Forelimb muscle (tissue), 1 donor: ENCODE measurements at regions not wholly inside any gene's neighbourhood (a gene's known extent, or its start where the extent isn't known, plus 50 kb on each side); places are given as distances from the start of the nearest gene placed in this dataset.
"Not testable (repeated sequence)": the region's sequence is repeated elsewhere in the genome, so short reads cannot be mapped to it uniquely, and the experiment has no call there.

Experiments used
- DNase-seq: peaks from one replicate; pipeline ENCODE4 v3.0.0-alpha.2; 2013; ENCODE audit warnings: low read depth

DNA sequence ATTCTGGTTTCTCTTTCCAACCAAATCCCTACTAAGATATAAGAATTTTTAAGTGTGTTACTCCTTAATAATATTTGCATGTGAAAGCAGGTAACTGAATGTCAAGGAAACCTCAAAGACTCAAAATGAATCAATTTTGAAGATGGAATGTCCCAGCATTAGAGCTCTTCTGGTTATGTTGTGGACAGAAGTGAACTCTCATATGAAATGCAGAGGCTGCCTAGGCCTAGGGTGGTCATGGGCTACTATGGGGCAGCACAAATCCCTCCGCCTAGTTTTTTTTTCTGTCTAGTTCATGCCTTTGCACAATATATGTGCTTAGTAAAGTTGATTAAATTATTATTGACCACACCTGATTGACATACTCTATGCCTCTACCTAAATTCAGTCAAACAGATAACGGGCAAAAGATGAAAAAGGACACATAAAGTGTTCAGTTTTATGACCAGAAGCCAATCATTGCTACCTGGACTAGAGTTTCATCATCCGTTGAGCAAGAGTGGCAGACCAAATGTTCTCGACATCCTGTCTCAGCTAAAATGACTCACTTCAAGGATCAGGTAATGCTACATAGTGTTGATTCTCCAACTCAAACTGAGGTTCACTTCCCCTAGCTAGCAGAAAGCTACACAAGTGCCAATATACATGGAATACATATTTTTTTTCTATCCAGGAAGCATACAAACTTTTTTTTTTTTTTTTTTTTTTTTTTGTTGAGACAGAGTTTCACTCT lies 1211.4 kb downstream of the VRK1 start:
- no peak for DNase-seq

DNA sequence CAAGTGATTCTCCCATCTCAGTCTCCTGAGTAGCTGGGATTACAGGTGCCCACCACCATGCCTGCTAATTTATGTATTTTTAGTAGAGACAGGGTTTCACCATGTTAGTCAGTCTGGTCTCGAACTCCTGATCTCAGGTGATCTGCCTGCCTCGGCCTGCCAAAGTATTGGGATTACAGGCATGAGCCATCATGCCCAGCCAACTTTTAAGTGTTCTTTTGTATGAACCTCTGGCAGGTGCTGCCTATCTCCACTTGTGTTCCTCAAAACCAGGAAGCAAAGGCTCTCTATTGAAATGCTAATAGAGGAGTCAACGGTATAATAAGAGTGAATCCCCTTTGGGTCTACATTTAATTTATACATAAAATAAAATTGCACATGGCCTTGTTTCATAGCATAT lies 1212.0 kb downstream of the VRK1 start:
- not testable (repeated sequence) for DNase-seq

DNA sequence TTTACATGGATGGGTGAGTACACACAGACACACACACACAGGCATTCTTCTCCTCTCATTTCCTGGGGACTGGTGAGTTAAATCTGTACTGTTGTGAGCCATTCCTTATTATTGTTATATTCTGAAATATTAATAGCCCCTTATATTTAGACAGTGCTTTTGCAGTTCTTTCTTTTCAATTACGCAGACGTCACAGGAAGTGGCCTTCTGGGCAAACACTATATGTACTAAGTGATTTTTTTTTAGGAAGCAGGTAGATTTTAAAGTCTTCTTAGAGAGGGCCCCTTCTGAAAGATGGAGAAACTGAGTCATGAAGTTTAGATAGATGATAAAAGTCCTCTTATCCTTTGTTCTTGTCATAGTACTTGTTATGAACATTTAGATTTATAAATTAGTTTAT lies 1213.6 kb downstream of the VRK1 start:
- no peak for DNase-seq

DNA sequence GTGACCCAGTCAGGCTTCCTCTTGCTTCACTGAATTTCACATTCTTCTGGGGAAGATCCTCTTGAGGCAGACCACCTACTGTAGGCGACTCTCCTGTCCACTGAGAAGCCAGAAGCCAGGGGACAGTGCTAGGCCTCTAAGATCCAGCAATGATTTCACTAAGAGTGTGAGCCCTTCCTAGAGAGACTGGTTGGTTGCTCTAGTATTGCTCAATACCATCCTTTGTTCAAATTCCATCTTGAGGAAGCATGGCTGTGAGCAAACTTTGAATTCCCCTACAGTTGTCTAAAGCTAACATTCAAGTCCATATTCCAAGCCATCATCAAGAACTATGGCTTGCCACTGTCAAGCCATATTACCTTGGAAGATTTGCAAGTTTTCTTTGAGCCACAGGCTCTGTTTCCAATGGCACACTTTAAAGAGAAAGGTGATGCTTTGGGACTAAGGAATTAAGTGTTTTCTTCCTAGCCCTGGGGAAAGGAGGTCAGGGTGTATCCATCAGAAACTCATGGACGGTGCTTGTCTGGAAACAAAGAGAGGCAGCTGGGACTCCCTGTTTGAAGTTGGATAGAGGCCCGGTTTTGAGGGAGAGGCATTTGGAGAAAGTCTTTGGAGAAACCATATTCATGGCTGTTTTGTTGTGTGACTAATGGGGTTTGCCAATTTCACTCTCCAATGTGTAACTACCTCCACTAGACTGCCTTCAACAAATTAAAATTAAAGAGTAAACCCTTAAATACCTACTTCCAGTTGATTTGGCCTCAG lies 1217.9 kb downstream of the VRK1 start:
- DNase-seq = no peak

DNA sequence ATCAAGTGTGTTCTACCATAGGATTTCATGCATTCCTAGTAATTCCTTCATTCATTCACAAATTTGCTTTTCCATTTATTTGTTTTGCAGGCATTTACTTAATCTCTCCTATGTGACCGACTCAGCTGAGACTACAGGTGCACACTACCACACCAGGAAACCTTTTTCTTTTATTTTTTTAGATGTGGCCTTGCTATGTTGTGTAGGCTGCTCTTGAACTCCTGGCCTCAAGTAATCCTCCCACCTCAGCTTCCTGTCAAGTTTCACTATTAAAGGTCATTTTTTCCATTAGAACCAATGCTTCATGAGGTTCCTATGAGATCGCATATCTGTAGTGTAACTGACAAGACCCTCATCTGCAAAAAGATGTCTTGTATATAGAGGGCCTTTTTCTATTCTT lies 1218.7 kb downstream of the VRK1 start:
- no peak for DNase-seq

DNA sequence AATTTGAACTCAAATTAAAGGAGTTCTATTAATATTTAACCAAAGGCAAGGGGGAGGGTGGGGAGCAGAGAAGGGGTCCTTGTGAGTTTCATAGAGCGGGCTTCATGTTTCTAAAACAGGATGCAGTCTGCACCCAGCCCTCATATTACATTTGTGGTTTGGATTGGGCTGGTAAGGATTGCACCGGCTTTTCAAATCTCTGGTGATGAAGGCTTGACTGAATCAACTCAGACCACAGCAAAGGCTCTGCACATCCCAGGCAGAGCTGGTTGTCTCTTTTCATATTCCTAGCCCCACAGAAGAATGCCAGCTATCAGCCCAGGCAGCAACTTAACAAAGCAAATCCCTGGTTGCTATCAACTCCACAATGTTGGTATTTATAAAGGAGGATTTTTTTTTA lies 1221.4 kb downstream of the VRK1 start:
- DNase-seq = no peak

DNA sequence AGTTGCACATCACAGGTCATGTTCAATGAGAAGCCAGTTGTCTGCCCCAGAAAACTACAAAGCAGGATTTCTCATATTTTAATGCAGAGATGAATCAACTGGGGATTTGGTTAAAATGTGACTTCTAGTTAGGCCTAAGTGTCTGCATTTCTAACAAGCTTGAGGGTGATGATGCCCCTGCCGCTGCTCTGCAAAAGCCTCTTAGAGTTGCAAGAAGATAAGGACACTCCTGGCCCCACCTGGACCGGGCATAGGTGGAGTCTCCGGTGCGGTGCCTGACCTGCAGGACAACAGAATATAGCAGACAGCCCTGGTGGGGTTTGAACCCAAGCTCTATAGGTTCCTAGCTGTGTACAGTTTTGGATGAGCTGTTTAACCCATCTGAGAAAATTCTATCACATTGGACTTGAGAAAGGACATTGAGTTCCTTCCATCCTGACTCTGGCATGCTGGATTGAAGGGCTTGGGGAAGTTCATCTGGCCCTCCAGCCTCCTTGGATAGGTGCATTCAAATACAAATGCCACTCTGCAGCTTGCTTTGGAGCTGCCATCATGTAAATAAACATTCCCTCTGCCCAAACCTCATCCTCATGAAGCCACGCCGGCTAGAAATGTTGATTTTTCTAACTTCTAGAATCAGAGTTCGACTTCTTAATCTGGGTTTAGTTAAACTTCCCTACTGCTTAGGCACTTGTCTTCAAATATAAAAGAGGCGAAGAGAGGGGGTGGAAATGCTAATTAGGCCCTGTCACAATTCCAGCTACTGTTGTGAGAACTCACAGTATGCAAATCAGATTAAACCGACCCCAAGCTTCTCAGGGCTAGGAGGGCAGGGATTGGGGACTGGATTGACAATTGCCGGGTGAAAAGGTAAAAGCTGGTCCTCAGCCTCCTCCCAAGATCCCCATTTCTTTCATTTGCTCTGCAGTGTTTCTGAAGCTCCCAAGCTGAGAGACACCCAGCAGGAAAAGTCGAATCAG lies 1225.6 kb downstream of the VRK1 start:
- DNase-seq = no peak

DNA sequence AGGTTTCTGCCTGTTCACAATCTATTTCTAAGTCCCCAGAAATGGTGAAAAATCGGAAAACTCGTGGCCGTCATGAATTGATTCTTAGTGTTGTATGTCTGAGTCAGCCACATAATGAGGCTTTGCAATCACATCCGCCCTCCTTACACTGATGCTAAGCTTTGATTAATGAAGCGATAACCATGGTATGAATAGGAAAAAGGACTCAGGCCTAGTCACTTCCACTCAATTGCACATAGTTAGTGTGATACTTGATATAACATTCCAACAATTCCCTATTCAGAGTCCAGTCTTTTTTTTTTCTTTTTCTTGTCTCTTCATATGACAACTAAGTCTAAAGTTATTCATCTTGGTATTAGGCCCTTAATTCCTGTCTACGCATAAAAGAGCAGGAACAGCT lies 1231.0 kb downstream of the VRK1 start:
- no peak for DNase-seq

DNA sequence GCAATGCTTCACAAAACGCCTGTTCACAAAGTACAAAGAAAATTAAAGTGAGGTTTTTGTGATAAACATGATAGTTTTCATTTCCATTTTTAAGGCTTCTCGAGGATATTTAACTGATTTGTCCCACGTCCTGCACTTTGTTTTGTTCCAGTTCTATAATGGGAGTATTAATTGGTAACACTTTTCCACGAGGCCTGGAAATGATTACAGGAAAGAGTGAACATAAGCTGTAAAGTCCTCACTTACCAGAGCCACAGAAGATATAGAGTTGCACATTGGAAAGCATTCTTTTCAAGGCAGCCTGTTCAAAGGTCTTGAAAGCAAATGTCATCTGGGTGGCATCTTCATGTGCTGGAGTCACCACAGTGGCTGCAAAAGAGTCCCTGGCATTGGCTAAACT lies 1236.6 kb downstream of the BCL11B start:
- no peak for DNase-seq

DNA sequence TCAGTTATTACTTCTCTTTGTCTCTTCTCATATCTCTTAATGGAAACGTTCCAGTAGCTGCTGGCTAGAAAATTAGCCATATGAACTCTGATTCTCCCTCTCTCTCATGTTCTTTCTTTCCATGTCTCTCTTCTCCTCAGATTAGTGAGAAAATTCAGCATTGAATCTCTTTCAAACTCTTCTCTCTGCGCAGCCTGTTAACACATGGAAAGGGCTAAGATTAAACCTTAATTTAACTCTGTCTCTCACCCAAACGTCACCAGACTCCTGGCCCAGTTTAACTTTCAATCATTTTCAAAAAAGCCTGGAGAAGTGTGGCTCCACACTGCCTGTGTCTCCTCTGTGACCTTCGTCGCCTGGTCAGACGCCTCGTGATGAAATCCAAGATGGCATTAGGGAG lies 1234.2 kb downstream of the BCL11B start:
- DNase-seq = no peak

DNA sequence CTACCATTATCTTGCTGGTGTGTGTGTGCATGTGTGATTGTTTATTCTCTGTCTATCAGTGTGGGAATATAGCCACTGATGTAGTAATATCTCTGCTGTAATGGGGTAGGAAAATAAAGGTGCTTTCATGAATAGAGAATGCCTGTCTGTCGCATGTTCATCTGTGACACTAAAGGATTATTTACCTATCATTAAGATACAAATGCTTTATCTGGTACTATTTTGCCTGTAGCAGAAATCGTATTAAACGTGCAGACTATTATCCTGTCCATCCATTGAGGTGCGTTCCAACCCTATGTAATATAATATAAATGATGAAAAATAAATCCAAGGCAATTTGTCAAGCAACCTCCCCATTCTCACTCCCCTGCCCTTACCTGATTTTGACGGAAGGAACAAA lies 1215.1 kb downstream of the BCL11B start:
- DNase-seq = no peak

DNA sequence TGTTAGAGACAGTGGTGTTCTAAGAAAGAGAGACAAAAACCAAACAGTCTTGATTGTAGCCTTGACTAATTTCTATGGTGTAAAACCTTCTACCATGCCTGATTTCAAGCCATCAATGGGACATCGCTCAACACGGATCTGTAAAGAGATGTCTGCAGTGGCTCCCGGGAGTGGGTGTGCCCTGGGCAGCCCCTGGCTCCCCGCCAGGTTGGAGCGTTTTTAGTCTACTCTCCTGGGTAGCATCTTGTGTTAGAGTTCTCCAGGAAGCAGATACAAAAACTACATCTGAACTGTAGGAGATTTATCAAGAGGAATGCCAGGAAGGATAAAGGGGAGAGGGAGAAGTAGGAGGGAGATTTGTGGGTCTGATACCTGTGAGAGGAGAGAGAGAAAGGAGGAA lies 1212.9 kb downstream of the BCL11B start:
- no peak for DNase-seq

DNA sequence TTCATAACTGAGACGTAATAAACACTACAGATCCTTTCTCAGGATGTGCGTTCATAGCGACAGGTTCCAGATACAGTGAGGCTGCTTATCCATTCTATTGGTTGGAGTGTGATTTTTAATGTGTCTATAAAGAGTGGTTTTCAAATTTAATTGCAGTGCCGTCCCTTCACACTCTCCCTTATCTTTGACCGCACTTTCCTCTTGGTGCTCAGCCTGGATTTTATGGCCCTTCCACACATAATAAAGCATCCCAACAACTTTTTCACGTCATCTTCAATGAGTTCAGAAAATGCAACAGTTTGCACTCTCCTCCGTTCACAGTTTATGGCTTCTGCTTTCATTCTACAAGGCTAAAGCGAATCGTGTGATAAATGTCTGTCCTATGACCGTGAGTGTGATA lies 1209.9 kb downstream of the BCL11B start:
- no peak for DNase-seq

DNA sequence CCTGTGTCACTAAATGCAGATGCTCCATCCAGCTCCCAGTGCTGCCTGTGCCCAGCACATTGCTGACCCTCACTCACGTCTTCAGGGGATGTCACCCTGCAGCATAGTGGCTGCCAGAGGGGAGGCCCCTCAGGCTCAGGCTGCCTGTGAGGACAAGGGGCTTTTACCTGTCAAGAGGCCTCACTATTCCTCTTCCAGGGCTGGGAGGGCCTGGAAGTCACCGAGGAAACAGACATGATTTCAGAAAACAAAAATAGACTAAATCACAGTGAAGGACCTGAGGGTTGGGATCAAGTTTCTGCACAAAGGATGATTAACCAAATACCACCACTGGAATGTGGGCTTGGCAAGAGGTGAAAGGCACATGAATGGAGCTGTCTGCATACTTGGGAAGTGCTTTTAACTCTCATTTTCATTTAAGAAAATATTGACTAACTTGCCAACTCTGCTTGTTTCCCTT lies 1202.3 kb downstream of the BCL11B start:
- no peak for DNase-seq

DNA sequence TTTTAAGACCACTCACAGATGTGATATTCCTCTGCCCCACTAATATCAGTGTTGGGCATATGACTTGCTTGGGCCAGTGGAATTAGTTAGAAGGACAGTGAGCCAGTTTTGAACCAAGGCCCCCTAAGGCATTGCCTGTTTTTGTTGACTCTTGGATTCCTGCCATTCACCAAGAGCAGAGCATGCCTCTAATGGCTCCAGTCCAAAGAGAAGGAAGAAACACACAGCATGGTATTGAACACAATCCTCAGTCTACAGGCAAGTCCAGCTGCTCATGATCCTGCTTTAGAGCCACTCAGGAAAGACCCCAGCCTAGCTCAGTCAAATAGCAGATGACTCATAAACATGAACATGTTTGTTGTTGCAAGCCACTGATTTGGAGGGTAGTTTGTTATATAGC lies 1201.5 kb downstream of the BCL11B start:
- DNase-seq = no peak

DNA sequence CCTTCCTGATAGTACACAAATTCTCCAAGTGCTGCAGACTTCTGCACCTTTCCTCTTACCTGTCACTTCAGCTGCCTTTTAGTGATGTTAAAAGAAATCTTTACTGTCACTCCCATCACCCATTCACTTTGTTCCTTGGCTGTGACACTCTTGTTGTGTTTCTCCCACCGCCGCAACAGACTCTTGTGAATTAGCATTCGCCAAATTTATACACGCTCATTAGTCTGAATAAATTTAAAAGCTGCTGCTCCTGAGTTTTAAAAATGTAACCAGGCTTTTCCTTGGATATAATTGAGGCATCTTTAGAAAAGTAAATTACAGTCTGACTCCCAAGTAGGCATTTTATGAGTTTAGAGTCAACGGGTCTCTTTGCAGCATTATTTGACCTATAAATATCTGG lies 1197.9 kb downstream of the BCL11B start:
- DNase-seq = no peak

DNA sequence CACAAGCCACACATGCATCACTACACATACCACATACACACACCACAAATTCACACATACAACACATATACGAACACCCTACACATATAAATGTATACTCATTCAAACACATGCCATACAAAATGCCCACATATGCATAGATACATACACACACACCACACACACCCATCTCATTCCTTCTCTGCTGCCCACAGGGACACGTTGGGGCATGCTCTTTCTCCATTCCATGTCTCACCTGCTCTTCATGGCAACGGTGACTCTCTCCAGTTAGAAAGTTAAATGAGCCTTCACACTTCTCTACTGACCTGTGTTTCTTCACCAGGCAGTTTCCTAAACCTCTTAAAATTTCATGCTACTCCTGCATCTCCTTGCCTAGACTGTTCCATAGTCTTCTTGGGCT lies 1194.8 kb downstream of the BCL11B start:
- no peak for DNase-seq

DNA sequence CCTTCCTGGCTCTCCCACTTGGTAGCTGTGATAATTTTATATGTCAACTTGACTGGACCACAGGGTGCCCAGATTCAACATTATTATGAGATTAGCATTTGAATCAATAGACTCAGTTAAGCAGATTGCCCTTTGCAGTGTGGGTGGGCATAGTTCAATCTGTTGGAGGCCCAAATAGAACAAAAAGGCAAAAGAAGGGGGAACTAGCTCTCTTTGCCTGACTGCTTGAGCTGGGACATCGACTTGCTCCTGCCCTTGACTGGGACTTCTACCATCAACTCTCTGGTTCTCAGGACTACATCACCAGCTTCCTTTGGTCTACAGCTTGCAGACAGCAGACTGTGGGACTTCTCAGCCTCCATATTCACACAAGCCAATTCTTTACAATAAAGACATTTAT lies 1189.2 kb downstream of the BCL11B start:
- no peak for DNase-seq

DNA sequence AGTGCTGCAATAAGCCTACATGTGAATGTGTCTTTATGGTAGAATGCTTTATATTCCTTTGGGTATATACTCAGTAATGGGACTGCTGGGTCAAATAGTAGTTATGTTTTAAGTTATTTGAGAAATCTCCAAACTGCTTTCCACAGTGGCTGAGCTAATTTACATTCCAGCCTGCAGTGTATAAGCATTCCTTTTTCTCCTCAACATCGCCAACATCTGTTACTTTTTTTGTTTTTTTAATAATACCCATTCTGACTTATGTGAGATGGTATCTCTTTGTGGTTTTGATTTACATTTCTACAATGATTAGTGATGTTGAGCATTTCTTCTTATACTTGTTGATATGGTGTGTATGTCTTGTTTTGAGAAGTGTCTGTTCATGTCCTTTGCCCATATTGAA lies 1186.2 kb downstream of the BCL11B start:
- no peak for DNase-seq

DNA sequence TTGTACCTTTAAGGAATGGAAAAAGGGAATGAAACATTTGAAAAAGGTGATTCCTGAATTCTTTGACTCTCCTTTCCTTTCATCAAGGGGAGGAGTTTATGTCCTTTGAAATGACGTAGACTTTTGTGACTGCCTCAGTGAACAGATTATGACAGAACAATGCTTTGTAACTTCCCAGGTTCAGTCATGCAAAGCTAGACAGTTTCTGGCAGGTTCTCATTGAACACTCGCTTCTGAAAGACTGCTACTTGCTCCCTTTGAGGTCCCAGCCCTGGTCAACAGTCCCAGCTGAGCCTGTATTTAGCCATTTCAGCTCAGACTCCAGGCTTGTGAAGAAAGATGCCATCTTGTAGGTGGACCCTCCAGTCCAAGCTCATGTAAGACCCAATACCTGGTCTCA lies 1178.9 kb downstream of the BCL11B start:
- no peak for DNase-seq

DNA sequence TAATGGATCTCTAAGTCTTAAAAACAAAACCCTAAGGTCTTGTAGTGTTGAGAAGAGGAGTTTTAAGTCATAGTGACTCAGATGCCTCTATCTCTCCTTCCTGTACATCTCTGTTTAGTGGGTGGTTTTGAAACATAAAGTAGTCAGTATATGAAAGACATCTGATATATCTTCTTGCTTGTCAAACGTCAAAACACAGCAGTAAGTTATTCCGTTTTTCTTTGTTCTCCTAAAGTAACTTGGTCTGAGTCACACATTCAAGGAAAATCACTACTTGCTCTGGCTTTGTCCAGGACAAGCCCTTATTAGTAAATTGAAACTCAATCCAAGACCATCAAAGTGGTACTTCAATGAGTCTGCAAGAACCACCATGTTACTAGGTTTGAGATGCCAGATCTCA lies 1172.5 kb downstream of the BCL11B start:
- DNase-seq = no peak

DNA sequence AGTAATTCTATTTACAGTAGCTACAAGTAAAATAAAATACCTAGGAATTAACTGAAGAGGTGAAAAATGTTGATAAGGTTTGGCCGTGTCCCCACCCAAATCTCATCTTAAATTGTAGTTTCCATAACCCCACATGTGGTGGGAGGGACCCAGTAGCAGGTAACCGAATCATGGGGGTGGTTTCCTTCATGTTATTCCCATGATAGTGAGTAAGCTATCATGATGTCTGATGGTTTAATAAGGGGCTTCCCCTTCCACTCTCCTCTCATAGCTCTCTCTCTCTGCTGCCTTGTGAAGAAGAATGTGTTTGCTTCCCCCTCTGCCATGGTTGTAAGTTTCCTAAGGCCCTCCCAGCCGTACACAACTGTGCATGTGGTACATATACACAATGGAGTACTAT lies 1170.7 kb downstream of the BCL11B start:
- DNase-seq = no peak
